ENCODE measurements at regions not wholly inside any gene's neighbourhood (a gene's known extent, or its start where the extent isn't known, plus 50 kb on each side); places are given as distances from the start of the nearest gene placed in this dataset.

- DNase-seq (ENCODE audit: low read depth), result no peak
- H3K4me3 ChIP-seq (ENCODE audit: low read depth, low read length), result no peak overlapping the region
- TF ChIP-seq, protein P1, sequence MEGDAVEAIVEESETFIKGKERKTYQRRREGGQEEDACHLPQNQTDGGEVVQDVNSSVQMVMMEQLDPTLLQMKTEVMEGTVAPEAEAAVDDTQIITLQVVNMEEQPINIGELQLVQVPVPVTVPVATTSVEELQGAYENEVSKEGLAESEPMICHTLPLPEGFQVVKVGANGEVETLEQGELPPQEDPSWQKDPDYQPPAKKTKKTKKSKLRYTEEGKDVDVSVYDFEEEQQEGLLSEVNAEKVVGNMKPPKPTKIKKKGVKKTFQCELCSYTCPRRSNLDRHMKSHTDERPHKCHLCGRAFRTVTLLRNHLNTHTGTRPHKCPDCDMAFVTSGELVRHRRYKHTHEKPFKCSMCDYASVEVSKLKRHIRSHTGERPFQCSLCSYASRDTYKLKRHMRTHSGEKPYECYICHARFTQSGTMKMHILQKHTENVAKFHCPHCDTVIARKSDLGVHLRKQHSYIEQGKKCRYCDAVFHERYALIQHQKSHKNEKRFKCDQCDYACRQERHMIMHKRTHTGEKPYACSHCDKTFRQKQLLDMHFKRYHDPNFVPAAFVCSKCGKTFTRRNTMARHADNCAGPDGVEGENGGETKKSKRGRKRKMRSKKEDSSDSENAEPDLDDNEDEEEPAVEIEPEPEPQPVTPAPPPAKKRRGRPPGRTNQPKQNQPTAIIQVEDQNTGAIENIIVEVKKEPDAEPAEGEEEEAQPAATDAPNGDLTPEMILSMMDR (IDR thresholded peaks at IDR 0.05; ENCODE audit: low read depth, low read length, missing control alignments), result no peak
Measured at GRCh38 chr1:29700491-29700890, 464.2 kb downstream of the PTPRU start.

DNA sequence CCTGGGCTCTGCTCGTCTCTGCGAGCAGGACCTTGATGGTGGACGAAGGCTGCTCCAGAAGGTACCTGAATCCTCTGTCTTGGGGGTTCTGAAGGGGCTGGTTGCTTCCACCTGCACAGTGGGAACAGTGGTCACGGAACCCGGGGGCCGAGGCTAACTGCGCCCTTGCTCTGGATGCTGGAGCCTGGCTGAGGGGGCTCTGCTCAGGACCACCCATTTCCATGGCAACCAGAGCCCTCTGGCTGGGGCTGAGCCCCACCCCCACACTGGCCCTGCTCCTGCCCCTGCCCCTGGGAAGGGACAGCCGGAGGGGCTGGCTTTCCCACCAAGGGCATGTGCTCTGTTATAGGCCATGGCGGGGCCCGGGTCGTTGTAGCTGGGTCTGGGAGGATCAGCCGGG, 462.3 kb downstream of the PTPRU start:
- DNase-seq (ENCODE audit: low read depth), result no peak
- no peak overlapping the region for H3K4me3 ChIP-seq (ENCODE audit: low read depth, low read length)
- TF ChIP-seq, protein P1 (IDR thresholded peaks at IDR 0.05; ENCODE audit: low read depth, low read length, missing control alignments), result no peak

DNA sequence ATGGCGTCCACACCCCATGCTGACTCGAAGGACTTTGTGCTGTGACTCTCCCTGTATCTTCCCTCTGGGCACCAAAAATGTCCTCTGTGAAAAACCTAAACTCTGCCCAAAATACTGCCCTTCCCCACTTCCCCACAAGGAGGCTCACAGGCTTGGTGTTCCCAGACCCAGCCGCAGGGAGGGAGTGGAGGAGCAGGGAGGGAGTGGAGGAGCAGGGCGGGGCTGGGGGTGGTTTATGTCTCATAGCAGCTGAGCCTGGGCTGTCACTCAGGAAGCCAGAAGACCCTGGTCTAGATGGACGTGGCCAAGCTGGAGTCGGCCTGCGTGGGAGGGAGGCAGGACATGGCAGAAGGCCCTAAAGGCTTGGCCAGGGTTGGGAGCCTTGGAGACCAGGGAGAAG, 461.7 kb downstream of the PTPRU start:
- TF ChIP-seq, protein P1 (IDR thresholded peaks at IDR 0.05; ENCODE audit: low read depth, low read length, missing control alignments), result peak; percentile 36
- no peak for DNase-seq (ENCODE audit: low read depth)
- H3K4me3 ChIP-seq (ENCODE audit: low read depth, low read length), result no peak overlapping the region

DNA sequence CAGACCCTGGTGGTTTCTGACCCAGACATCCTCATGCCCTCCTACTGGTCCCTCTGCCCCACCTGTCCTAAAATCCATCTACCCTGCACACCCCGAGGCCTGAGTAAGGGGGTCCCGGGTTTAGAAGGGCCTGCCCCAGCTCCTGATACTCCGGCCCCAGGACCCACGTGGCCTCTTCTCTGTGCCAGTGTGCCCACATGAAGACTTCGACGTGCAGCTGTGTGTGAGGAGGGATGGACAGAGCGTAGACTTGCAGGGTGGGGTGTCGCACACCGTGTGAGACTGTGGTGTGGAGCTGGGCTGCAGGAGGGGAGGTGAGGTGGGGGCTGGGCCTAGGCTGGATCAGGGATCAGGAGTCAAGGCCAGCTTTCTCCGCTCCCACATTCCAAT, 461.1 kb downstream of the PTPRU start:
- TF ChIP-seq, protein P1 (IDR thresholded peaks at IDR 0.05; ENCODE audit: low read depth, low read length, missing control alignments), result no peak
- DNase-seq (ENCODE audit: low read depth), result no peak
- no peak overlapping the region for H3K4me3 ChIP-seq (ENCODE audit: low read depth, low read length)

DNA sequence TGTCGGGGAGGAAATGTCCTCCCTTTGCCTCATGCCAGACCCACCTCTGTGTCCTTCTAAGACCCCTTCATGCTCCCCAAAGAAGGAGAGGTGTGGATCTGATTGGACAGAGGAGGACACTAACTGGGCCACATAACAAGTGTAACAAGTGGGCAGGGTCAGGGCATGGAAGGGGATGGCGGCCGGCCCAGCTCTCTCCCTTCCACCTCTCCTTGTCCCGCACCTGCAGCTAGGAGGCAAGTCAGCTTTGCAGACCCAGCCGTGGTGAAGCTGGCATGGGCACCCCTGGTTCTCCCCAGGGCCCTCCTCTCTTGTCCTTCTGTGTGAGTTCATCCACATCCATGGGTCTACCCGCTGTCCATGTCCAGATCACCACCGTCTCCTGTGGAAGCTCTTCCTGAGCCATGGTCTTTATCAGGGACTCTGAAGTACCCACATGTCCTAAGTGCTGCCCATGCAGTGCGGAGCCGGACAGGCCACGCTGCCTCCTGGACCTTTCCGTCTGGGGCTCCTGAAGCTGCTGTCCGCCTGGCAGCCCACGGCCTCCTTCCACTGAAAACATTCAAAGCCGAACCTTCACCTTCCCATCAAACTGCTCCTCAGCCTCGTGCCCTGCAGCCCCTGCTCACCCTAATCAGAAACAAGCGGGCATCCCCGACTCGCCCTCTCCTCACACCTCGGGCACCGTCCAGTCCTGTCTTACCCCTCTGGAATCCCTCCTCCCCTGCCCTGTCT, 460.5 kb downstream of the PTPRU start:
- DNase-seq (ENCODE audit: low read depth), result no peak
- TF ChIP-seq, protein P1 (IDR thresholded peaks at IDR 0.05; ENCODE audit: low read depth, low read length, missing control alignments), result no peak
- H3K4me3 ChIP-seq (ENCODE audit: low read depth, low read length), result no peak overlapping the region

GRCh38 chr1:29695803-29696202, 459.5 kb downstream of the PTPRU start:
- DNase-seq (ENCODE audit: low read depth), result no peak
- TF ChIP-seq, protein P1 (IDR thresholded peaks at IDR 0.05; ENCODE audit: low read depth, low read length, missing control alignments), result no peak
- no peak overlapping the region for H3K4me3 ChIP-seq (ENCODE audit: low read depth, low read length)

DNA sequence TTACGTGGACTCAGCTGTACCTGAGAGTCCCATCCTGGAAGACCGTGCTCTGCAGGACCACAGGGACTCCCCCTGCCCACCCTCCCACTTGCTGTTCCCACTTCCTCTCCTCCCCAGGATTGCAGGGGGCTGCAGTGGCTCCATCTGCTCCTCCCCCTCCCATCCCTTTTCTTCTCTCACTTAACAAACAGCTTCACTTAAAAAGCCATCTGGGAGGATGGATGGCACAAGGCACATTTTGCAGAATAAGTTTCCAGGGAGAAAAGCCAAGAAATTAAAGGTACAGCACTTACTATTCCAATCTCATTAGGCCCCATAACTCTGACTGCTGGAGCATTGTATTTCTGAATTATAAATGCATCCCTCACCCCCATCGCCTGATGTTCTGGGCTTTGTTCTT, 458.7 kb downstream of the PTPRU start:
- no peak overlapping the region for H3K4me3 ChIP-seq (ENCODE audit: low read depth, low read length)
- DNase-seq (ENCODE audit: low read depth), result no peak
- TF ChIP-seq, protein P1 (IDR thresholded peaks at IDR 0.05; ENCODE audit: low read depth, low read length, missing control alignments), result no peak
